HG03565 (cell line): ENCODE measurements at regions not wholly inside any gene's neighbourhood (a gene's known extent, or its start where the extent isn't known, plus 50 kb on each side); places are given as distances from the start of the nearest gene placed in this dataset.
"Not testable (repeated sequence)": the region's sequence is repeated elsewhere in the genome, so short reads cannot be mapped to it uniquely, and the experiment has no call there.

ENCODE experiments used
- ATAC-seq: cut with Tn5 transposase; IDR thresholded peaks from one replicate; pipeline ENCODE4 v1.9.1; 2021; ENCODE audit warnings: mild to moderate bottlenecking, moderate library complexity; ENCODE audit not compliant: unreplicated experiment

DNA sequence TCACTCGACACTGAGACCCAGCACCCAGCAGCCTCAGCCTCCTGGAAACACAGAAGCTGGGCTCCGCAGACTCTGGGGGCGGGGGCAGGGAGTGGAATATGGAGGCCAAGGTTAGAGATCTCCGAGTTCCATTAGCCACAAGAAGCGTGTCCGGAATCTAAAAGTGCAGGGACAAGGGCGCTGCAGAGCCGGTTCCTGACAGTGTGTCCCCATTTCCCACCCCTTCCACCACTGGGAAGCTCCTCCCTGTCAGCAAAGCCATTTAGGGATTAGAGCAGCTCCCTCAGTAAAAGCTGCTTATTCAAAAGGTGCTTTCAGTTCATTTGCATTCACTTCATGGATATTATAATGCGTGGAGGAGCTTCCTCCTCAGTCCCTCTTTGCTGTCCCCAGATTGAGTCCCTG, 74.1 kb upstream of the HSPA9 start:
- no peak for ATAC-seq

DNA sequence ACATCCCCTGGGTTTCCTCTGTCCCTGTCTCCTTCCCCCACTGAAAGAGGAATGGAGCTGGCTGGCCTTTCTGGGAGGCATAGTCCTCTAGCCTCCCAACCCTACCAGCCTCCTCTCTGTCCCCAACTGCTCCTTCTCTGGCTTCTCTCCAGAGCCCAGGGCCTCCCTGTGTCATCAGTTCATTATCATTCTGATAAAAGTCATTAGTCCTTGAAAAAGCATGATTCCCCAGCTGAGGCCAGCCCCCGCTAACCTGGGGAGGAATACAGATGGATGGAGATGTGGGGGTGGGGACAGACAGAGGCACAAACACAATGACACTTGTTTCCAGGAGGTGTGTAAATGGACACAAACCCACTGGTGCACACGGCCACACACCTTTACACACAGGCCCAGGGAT, 73.6 kb upstream of the HSPA9 start:
- no peak for ATAC-seq

DNA sequence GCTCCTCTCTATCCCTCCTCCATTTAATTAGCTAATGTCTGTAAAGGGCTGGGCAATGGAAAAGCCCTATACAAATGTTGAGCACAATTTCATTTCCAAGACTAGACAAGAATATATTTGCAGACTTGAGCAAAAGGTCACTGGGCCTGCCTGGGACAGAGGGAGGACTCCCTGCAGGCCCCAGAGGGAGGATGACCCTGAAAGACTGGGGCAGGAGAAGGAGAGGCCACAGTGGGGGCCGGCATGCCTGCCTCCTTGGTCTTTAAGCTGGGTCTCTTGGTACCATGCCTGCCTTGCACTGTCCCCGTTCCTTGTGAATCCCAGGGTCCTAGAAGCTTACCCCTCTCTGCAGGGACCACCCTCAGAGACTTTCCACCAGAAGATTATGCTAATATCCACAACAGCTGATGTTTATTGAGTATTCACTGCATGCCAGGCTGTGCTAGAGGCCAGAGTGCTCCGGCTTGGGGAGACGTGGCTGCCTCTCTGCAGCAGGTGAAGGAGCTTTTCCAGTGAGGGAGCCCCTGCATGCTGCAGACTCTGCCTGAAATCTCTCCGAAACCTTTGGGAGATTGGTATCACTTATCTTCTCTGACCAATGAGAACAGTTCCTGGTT, 72.7 kb upstream of the HSPA9 start:
- ATAC-seq = no peak

DNA sequence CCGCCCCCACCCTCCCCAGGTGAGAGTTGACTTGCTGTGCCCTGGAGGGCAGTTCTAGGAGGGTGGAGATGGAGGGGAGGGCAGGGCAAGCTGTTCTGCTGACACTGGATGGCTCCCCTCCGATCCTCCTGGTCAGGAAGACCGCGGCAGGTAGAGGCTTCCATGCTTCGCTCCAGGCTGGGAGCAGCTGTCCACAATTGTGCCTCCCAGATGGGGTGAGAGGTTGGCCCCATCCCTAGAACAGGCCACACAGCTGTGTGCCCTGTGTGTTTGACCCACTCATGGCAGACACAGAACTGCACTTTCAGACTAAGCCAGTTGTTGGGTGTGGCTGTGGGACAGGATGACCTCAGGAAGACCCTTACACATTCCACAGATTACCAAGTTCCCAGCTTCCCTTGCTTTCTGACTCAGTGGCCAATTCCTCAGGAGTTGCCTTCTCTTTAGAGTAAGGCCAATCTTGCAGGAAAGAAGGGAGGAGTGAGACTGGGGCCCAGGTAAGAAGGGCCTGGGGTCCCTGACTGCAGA, 72.1 kb upstream of the HSPA9 start:
- ATAC-seq = no peak

DNA sequence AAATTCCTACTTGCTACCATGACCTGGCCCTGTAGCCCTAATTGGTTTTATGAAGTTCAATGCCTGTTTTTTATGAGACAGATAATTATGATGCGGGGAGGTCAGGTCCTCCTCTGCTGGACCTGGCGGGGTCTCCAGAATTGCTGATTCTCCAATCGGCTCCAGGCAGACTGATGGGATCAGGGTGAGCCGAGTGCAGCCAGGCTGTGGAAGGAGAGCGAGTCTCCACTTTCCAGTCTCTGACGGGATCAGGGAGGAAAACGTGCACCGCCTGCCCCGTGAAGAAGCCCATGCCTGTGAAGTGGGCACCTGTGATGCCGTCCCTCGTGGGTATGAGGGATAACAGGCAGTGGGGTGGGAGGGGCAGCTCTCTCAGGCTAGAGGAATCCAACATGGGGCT, 71.5 kb upstream of the HSPA9 start:
- ATAC-seq = no peak

DNA sequence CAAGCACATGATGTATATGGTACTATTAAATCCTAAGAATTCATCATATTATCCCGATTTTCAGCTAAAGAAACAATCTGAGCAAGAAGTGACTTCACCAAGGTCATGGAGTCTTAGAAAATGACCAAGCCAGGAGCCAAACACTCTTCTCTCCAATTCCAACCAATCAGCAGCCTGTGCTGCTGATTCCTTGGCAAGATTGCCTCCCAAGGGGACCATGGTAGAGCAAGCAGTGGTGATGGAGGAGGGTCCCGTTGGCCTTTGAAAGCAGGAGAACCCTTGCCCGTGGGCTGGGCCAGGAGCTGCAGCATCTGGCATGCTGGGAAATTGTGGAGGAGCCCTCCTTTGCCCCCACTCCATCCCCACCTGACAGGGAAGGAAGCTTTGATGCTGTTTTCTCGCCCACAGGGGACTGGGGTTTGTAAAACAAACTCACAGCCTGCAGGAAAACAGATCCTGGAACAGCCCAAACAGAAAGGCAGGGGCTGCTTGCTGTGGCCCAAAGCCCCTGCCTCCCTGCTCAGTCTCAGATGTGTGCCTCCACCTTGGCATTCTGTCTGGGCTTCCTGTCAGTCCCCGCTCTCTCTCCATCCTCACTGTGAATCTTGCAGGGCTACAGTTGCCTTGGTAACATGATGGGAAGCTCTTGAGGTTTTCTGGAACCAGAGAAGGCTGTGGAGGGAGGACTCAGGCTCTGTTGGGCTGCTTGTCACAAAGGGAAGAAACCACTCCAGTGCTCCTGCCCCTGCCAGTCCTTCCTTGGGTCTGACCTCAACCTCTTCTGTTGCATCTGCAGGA, 70.8 kb upstream of the HSPA9 start:
- ATAC-seq = no peak

DNA sequence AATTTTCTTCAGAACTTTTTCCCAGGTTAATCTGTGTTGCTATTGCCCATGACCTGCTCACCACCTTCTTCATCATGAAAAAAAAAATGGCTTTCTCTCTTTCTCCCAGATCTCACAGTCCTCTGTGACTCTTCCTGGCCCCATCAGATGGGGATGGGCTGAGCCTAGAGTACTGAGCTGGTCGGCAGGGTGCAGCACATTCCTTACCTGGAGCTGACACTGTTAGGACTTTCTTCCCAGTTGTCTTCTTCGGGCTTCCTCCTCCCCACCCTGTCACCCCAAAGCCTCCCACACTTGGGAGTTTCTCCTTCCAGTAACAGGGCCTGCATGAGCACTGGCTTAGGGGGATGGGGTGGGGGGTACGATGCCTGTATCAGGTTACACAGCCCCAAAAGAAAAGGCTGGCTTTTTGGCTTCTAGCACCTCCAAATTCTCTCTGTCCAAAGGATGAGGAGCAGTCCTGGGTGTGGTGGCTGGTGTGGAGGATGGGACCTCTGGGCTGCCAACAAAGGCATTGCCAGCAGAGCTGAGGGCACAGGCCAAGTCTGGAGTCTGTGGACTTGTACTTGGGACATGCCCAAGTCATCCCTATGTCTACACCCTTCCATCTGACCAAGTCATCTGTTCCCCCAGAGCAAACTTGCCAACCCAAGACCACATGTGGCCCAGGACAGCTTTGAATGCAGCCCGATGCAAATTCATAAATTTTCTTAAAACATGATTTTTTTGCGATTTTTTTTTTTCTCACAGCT, 68.0 kb upstream of the HSPA9 start:
- ATAC-seq = no peak

DNA sequence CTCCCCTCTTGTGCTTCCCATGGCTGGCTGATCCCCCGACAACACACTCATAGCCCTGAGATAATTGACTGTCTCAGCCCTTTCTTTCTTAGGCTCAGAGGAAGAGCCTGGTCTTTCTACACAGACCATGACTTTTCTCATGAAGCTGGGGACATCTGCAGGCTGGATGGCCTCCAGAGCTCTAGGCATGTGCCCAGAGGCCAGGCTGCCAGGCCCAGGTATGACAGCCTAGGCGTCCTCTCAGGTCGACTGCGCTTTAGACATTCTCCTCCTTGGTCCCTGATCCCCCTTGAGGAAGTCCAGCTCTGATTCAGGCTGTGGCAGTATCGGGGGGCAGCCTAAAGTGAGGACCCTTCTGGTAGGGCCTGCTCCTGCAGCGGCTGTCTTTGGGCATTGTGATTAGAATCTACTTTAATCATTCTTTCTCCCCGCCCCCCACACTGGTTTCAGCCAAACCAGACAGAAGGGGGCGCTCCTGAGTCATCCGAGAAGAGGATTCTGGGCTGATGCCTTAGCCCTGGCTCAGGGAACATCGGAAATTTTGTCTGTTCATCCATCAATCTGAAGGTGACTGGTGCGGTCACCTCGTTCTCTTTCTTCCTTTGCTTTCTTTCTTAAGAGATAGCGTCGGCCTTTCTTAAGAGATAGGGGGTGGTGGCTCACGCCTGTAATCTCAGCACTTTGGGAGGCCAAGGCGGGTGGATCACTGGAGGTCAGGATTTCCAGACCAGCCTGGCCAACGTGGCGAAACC, 66.5 kb upstream of the HSPA9 start:
- ATAC-seq = no peak

DNA sequence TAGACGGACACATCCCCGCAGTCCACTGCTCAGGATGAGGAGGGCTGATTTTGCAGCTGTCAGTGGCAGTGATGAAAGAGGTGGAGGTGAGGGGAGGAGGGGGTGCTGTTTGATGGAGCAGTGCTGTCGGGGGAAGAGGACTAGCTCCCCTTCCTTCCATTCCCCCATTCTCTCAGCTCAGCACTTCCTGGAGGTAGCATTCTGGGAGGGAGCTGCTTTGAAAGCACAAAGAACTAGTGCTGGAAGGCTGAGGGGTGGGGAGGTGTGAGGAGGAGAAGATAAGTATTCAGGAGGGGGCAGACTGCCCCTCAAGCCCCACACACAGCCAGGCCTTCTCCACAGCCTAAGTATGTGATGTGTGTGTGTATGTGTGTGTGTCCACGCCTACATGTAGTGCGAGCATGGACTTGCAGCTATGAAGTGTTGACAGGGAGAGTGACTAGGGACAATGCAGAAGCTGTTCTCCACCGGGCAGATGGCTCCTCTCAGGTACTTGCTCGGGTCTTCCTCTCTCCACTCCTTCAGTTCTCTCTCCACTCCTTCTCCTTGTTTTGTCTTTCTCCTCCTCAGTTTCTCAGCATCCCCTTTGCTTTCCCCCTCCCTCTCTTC, 65.5 kb upstream of the HSPA9 start:
- ATAC-seq = no peak

DNA sequence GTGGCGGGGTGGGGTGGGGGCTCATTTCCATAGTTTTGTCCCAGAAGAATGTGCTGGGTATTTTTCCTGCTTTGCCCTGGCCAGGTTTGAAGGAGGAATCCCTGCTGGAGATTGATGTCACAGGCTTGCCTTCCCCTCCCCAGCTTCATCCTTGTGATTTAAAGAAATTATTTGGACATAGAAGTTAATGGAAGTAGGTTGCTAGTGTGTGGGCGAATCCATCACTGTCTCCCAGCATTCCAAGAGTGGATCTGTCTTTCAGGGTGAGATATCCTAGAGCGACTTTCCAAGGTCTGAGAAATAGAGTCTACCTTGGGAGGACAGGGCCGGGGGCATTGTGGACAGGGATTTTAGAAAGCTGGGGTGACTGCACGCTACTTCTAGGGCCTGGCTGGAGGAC, 64.9 kb upstream of the HSPA9 start:
- no peak for ATAC-seq

DNA sequence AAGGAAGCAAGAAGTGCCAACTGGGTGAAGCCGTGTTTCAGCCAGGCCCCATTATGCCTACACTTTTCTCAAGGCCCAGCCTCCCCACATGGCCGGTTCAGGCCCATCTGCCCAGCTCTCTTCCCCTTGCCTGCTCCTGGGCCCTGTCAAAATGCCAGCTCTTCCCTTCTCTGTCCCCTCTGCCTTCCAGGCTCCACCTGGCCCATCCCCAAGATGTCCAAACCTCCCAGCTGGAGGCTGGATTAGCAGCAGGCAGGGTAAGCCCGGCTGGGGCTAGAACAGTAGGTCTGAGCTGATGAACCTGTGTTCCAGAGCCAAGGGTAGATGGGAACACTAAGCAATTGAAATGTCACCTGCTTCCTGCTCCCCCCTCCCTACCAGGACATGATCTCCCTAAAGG, 64.1 kb upstream of the HSPA9 start:
- ATAC-seq = no peak

DNA sequence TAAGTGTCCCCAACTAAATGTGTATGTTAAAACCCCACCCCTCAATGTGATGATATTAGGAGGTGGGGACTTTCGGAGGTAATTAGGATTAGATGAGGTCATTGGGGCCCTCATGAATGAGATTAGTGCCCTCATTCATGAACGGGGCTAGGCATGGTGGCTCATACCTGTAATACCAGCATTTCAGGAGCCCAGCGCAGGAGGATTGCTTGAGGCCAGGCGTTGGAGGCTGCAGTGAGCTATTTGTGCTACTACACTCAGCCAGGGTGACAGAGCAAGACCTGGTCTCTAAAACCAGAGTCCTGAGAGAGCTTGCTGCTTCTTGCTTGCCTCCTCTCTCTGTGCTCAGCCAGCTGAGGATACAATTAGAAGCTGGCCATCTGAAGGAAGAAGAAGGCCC, 62.1 kb upstream of the HSPA9 start:
- no peak for ATAC-seq

DNA sequence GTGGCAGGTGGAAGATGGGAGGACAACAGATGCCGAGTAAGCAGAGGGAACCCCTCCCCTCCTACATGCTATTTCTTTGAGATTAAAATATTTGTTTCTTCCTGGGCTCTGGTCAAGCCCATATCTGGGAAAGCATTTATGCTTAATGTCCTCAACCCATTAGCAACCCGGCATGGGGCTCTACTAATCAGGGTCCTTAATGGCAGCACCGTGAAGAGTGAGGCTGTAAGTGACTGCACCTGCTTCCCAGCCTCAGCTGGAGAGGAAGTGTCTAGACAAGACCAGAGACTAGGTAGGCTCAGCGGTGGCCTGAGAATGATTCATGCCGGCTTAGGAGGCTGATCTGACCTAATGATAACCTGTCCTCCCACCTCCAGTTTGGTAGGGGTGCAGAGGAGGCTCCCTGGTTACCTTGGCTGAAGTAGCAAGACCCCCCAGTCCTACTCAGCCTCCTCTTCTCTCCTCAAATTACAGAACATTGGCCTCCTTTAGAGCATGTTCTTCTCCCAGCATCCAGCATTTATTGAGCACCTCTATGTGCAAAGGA, 61.3 kb upstream of the HSPA9 start:
- ATAC-seq = no peak

DNA sequence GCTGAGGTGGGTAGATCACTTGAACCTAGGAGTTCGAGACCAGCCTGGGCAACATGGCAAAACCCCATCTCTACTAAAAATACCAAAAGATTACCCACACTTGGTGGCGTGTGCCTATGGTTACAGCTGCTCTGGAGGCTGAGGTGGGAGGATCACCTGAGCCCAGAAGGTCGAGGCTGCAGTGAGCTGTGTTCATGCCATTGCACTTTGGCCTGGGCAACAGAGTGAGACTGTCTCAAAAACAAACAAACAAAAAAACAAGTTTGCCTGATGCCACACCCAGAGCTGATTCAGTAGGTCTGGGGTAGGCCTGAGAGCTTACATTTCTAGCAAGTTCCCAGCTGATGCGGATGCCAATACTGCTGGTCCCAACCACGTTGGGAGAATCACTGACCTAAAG, 60.5 kb upstream of the HSPA9 start:
- ATAC-seq = no peak

DNA sequence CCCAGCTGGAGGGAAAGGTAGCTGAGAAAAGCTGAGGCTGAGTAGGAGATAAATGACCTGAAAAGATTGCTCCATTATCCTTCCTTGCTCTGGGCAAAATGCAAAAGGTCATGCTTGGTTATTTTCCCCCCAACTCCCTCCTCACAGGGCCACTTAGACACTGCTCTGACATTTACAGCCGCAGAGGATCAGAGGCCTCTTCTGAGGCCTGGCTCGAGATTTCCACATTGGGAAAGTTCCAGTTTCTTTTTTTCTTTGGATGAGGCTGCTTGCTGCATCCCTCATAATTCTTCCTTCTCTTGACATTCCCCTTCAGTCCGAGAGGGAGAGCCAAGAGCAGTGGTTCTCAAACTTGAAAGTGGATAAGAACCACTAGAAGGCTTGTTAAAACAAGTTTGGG, 60.1 kb upstream of the HSPA9 start:
- ATAC-seq = no peak

DNA sequence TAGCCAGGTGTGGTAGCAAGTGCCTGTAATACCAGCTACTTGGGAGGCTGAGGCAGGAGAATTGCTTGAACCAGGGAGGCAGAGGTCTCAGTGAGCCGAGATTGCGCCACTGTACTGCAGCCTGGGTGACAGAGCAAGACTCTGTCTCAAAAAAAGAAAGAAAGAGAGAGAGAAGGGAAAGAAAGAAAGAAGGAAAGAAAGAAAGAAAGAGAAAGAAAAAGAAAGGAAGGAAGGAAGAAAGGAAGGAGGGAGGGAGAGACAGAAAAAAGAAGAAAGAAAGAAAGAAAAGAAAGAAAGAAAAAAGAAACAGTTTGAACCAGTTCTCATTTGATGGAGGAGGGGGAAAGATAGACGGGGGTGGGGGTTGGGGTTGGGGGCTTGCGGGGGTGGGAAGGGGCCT, 59.6 kb upstream of the HSPA9 start:
- not testable (repeated sequence) for ATAC-seq

DNA sequence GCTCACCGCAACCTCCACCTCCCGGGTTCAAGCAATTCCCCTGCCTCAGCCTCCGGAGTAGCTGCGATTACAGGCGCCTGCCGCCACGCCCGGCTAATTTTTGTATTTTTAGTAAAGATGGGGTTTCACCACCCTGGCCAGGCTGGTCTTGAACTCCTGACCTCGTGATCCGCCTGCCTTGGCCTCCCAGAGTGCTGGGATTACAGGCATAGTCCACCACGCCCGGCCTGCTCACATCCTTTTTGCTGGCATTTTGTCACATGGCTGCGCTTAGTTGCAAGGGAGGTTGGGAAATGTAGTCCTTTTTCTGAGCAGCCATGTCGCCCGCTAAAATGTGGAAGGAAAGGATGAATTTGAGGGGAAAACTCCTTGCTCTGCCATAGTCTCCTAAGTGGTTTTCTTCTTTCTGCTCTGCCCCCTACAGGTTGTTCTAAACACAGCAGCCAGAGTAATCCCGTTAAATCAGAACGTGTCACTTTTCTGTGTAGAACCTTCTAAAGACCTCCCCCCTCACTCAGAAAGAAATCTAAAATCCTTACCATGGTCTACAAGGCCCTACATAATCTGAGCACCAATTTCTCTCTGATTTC, 57.8 kb upstream of the HSPA9 start:
- no peak for ATAC-seq

DNA sequence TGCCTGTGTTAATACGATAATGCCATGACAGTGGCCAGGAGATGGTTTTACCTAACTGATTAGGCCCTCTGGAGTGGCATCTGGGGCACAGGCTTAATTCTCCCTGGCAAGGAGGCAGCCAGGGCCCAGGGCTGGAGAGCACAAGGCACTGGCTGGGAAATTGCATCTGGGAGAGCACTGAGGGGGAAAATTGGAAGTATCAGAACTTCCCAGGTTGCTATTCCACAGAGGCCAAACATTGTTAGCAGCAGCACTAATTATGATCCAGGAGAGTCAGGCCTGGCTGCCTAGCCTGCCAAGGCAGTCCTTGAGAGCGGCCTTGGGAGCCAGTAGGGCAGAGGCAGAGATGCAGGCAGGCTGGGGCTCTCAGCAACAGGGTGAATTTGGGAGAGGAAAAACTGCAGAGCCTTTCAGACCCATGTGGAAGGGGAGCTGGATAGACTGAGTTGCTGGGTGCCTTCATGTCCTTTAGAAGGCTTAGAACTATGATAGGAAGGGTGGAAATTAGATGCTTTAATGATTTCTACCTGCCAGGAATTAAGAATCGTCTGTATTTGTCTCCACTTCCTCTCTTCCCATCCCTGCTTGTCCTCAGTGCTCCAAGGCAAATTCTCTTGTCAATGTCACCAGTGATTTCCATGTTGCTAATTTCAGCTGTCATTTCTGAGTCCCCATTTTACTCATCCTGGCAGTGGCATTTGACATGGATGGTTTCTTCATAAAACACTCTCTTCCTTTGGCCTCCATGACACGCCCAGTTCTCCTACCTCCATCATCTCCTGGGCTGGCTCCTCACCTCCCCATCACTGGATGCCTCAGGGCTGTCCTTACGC, 56.1 kb upstream of the HSPA9 start:
- no peak for ATAC-seq

DNA sequence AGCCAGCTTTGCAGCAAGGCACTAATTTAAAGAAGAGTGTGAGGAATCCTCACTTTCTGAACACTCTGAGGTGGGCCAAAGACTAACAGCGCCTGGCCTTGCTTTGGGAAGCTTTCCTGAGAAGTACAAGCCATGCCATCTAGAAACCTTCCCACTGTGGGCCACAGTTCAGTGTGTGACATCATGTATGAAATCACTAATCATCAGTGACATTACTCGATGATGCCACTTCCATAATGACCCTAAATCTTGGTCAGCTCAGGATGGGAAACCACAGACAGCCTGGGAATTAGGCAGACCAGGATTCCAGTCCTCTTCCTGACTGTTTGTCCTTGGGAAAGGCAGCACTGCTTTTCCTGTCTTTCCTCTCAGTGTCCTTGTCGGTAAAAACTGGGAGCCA, 54.2 kb upstream of the HSPA9 start:
- ATAC-seq = no peak
